Muscle layer of colon (tissue), 2 donors: ENCODE measurements at regions not wholly inside any gene's neighbourhood (a gene's known extent, or its start where the extent isn't known, plus 50 kb on each side); places are given as distances from the start of the nearest gene placed in this dataset.
"Not testable (repeated sequence)": the region's sequence is repeated elsewhere in the genome, so short reads cannot be mapped to it uniquely, and the experiment has no call there.

Source experiments
- H3K27ac ChIP-seq: one replicate; pipeline ENCODE4 v1.7.0; 2013; ENCODE audit warnings: low read depth, mild to moderate bottlenecking, low read length, moderate library complexity
- H3K27me3 ChIP-seq, 2 donors: one replicate each; pipeline ENCODE4 v1.7.0; 2013; ENCODE audit warnings: low read length in 2 of 2, mild to moderate bottlenecking in 2 of 2; ENCODE audit not compliant: insufficient read depth in 2 of 2, control insufficient read depth in 1 of 2
- H3K36me3 ChIP-seq: one replicate; pipeline ENCODE4 v1.7.0; 2013; ENCODE audit warnings: mild to moderate bottlenecking, low read length; ENCODE audit not compliant: insufficient read depth
- H3K4me1 ChIP-seq: one replicate; pipeline ENCODE4 v1.7.0; 2013; ENCODE audit warnings: mild to moderate bottlenecking, low read length; ENCODE audit not compliant: insufficient read depth
- H3K4me3 ChIP-seq, 2 donors: one replicate each; pipeline ENCODE4 v1.7.0; 2013; ENCODE audit warnings: low read length in 2 of 2, low read depth in 1 of 2, mild to moderate bottlenecking in 1 of 2, moderate library complexity in 1 of 2
- H3K9ac ChIP-seq: one replicate; pipeline ENCODE4 v1.7.0; 2013; ENCODE audit warnings: low read length
- H3K9me3 ChIP-seq: one replicate; pipeline ENCODE4 v1.7.0; 2013; ENCODE audit warnings: mild to moderate bottlenecking, low read length
- donor health status: abdominal sarcoma.
- donor health status: Adenocarcinoma of cecum.

DNA sequence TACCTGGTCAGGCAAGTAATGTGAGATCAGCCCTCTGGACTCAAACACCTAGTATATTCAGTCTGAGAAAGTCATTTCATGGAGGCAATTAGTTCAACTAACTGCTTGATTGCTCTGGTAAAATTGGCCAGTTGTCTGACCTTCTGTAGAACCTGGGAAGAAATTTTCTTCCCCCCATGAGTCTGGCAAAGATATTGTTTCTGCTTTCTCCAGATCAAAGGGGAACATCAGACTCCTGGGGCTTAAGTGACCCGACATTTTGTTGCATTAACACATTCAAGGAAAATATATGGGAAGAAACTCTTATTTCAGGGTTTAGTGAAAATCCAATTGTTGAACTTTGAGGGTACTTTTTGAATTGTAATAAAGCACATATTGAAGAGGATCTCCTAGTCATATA, 375.1 kb downstream of the SUCLG1 start:
- H3K9me3 ChIP-seq = no peaks in the 10 kb centered on the region
- H3K9ac ChIP-seq = no peak overlapping the region
- H3K4me3 ChIP-seq = no peak overlapping the region
- no peaks in the 10 kb centered on the region for H3K27me3 ChIP-seq
- H3K27ac ChIP-seq = no peak overlapping the region
- H3K36me3 ChIP-seq = no peaks in the 10 kb centered on the region
- no peaks in the 10 kb centered on the region for H3K4me1 ChIP-seq

- Histone ChIP-seq H3K27ac (no peak overlapping the region), H3K4me3 (no peak overlapping the region), H3K9ac (no peak overlapping the region), H3K27me3 (no peaks in the 10 kb centered on the region), H3K9me3 (no peaks in the 10 kb centered on the region), H3K36me3 (no peaks in the 10 kb centered on the region), H3K4me1 (no peaks in the 10 kb centered on the region)
These were observed 380.6 kb downstream of the SUCLG1 start for GRCh38 chr2:84078471-84078870.

DNA sequence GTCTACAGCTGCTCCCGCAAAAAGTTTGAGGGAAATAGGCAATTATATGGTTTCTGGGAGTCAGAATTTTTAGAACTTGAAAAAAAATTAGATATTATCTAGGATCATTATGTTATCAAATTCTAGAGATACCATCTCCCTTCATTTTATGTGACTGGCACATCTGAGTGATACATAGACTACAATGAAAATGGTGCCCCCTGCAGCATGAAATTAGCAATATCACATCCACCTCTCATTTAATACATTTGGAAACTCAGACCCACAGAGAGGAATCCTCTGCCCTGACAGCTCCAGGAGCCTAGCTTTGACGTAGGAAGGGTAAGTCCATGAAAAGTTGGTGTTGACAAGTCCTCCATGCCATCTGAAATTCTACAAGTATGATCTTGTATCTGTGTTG, 381.6 kb downstream of the SUCLG1 start:
- Histone ChIP-seq H3K9ac (no peak overlapping the region), H3K9me3 (no peaks in the 10 kb centered on the region), H3K4me1 (no peaks in the 10 kb centered on the region), H3K27ac (no peak overlapping the region), H3K27me3 (no peaks in the 10 kb centered on the region), H3K4me3 (no peak overlapping the region), H3K36me3 (no peaks in the 10 kb centered on the region)

- no peak overlapping the region for H3K9ac ChIP-seq
- H3K4me3 ChIP-seq = no peak overlapping the region
- H3K27ac ChIP-seq = no peak overlapping the region
- no peaks in the 10 kb centered on the region for H3K27me3 ChIP-seq
- no peaks in the 10 kb centered on the region for H3K36me3 ChIP-seq
- H3K4me1 ChIP-seq = no peaks in the 10 kb centered on the region
- H3K9me3 ChIP-seq = no peaks in the 10 kb centered on the region
These were observed 388.0 kb downstream of the SUCLG1 start for GRCh38 chr2:84071050-84071449.

GRCh38 chr2:84065857-84066256, 393.2 kb downstream of the SUCLG1 start:
- Histone ChIP-seq H3K9me3 (no peaks in the 10 kb centered on the region), H3K9ac (no peak overlapping the region), H3K36me3 (no peaks in the 10 kb centered on the region), H3K4me3 (no peak overlapping the region), H3K27ac (no peak overlapping the region), H3K27me3 (no peaks in the 10 kb centered on the region), H3K4me1 (no peaks in the 10 kb centered on the region)

DNA sequence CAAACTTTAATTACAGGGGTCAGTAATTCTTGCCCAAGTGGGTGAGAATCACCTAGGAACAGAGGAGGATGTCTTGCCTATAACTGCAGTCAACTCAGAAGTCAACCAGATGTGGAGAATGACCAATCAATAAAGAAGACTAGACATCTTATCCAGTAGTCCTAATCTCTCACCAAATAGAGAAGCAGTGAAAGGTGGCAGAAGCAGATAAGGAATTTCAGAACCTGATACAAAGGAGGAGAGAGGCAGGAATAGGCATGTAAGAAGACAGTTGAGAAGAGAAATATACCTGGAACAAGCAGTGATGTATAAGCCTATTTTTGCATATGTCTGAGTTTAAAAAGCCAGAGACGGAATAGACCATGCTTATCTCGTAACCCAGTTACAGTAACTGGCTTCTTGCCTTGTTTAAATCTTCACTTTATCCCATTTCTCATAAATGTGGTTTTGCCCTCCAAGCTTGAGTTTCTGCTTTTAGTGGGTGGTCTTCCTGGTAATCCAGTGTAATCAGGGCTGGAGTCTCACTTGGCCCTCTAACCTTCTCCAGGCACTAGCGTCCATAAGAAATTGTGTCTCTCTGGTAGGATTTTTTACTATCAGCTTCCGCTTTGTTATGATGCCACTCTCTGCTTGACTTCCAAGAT, 401.0 kb downstream of the SUCLG1 start:
- Histone ChIP-seq H3K27me3 (no peaks in the 10 kb centered on the region), H3K9ac (no peak overlapping the region), H3K27ac (no peak overlapping the region), H3K4me3 (no peak overlapping the region), H3K4me1 (no peaks in the 10 kb centered on the region), H3K36me3 (no peaks in the 10 kb centered on the region), H3K9me3 (no peaks in the 10 kb centered on the region)

DNA sequence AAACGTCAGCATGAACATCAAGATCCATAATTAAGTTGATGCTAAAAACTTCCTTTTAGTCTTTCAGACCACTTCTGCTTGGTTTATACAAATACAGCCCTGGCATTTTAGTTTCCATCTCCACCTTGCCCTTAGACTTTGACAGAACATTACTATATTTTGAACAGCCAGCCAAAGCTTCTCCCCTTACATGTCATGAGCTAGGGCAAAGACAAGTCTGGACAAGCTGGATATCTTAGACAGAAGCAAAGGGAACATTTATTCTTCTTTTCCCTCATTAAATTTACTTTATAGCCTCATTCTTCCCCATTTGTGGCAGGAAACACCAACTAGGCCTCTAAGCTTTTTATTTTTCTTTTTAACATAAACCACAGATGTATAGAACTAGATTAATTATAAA, 403.3 kb downstream of the SUCLG1 start:
- Histone ChIP-seq H3K27ac (no peak overlapping the region), H3K4me3 (no peak overlapping the region), H3K27me3 (no peaks in the 10 kb centered on the region), H3K9ac (no peak overlapping the region), H3K4me1 (no peaks in the 10 kb centered on the region), H3K9me3 (no peaks in the 10 kb centered on the region), H3K36me3 (no peaks in the 10 kb centered on the region)

GRCh38 chr2:84054577-84054976, 404.5 kb downstream of the SUCLG1 start:
- H3K9me3 ChIP-seq, H3K27me3 ChIP-seq, H3K4me3 ChIP-seq, H3K27ac ChIP-seq, H3K36me3 ChIP-seq, H3K4me1 ChIP-seq, H3K9ac ChIP-seq: not testable (repeated sequence)

GRCh38 chr2:84052913-84053312, 406.2 kb downstream of the SUCLG1 start:
- Histone ChIP-seq H3K27ac (no peak overlapping the region), H3K9me3 (no peaks in the 10 kb centered on the region), H3K9ac (no peak overlapping the region), H3K36me3 (no peaks in the 10 kb centered on the region), H3K27me3 (no peaks in the 10 kb centered on the region), H3K4me3 (no peak overlapping the region), H3K4me1 (no peaks in the 10 kb centered on the region)

DNA sequence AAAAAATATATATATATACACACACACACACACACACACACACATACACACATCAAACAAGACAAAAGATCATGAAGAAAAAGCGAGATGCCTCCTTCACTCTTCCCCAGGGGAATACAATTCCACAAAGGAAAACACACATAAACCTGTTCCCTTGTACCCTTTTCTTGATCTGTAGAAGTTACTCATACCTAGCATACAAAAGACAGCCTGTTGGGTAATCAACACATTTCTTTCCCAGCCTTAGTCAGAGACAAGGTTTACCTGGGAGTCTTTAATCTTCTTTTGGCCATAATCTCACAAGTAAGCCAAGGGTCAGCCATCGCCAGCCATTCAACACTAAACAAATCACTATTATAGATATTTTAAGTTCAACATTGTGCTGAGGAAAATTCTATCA, 407.0 kb downstream of the SUCLG1 start:
- no peak overlapping the region for H3K9ac ChIP-seq
- H3K4me3 ChIP-seq = no peak overlapping the region
- H3K27me3 ChIP-seq = no peaks in the 10 kb centered on the region
- H3K36me3 ChIP-seq = no peaks in the 10 kb centered on the region
- H3K27ac ChIP-seq = no peak overlapping the region
- H3K9me3 ChIP-seq = no peaks in the 10 kb centered on the region
- H3K4me1 ChIP-seq = no peaks in the 10 kb centered on the region

DNA sequence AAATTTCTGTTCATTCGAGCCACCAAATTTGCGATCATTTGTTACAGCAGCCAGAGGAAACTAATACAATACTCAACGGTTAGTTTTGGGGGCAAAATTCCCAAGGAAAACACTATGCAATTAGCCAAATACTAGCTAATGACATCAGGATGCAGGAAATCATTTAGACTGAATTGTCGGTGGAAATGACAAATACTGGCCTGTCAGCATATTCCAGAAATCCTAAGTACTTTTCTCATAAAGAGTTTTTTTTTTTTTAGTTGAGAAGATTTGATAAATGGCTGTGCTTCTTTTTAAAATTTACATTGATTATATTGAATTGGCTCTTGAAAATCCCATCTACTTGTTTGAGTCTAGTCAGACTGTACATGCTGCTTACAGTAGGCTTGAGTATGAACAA, 410.1 kb downstream of the SUCLG1 start:
- no peak overlapping the region for H3K27ac ChIP-seq
- no peaks in the 10 kb centered on the region for H3K4me1 ChIP-seq
- no peaks in the 10 kb centered on the region for H3K36me3 ChIP-seq
- H3K4me3 ChIP-seq = no peak overlapping the region
- no peak overlapping the region for H3K9ac ChIP-seq
- H3K9me3 ChIP-seq = no peaks in the 10 kb centered on the region
- no peaks in the 10 kb centered on the region for H3K27me3 ChIP-seq

DNA sequence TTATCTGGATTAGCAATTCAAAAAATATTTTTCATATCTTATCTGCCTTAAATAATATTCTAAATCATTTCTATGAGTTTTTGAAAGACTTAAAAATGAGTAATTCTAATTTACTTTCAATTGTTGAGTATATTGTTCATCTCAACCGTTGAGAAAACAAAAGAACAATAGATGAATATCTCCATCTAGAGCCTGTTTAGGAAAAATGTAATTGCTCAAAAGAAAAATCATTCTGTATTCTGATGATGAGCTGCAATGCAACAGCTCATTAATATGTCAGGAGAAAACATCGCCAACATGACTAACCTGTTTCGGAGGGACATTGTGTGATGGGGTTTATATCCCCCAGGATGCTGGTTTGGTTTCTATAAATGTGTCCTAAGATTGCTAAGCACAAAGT, 417.6 kb downstream of the SUCLG1 start:
- H3K27ac ChIP-seq = no peak overlapping the region
- no peaks in the 10 kb centered on the region for H3K9me3 ChIP-seq
- H3K9ac ChIP-seq = no peak overlapping the region
- H3K27me3 ChIP-seq = no peaks in the 10 kb centered on the region
- H3K36me3 ChIP-seq = no peaks in the 10 kb centered on the region
- H3K4me1 ChIP-seq = no peaks in the 10 kb centered on the region
- H3K4me3 ChIP-seq = no peak overlapping the region
